Peyer's patch (tissue), 4 donors: ENCODE measurements at regions not wholly inside any gene's neighbourhood (a gene's known extent, or its start where the extent isn't known, plus 50 kb on each side); places are given as distances from the start of the nearest gene placed in this dataset.
"Not testable (repeated sequence)": the region's sequence is repeated elsewhere in the genome, so short reads cannot be mapped to it uniquely, and the experiment has no call there.

Experiments
- DNase-seq, 3 donors: peaks; one replicate each; pipeline ENCODE4 v3.0.0-alpha.2; 2017 to 2019
- H3K27ac ChIP-seq, 4 donors: fragments of 200-600 bp; sonication (generic); one replicate each; pipeline ENCODE4 v1.5.1; 2016 to 2019
- H3K27me3 ChIP-seq, 2 donors: fragments of 200-600 bp; sonication (generic); one replicate each; pipeline ENCODE4 v1.5.1; 2019
- H3K36me3 ChIP-seq, 3 donors: fragments of 200-600 bp; sonication (generic); one replicate each; pipeline ENCODE4 v1.5.1; 2016 to 2019
- H3K4me1 ChIP-seq, 4 donors: fragments of 200-600 bp; sonication (generic); one replicate each; pipeline ENCODE4 v1.5.1; 2016 to 2019
- H3K4me3 ChIP-seq, 4 donors: fragments of 200-600 bp; sonication (generic); 1 replicate in 3 of 4; 2 replicates in 1 of 4; pipeline ENCODE4 v1.5.1; 2016 to 2019; ENCODE audit warnings: mild to moderate bottlenecking in 1 of 4
- H3K9me3 ChIP-seq, 4 donors: fragments of 200-600 bp; sonication (generic); one replicate each; pipeline ENCODE4 v1.5.1; 2016 to 2019; ENCODE audit warnings: mild to moderate bottlenecking in 1 of 4
- CTCF ChIP-seq, 6 experiments: fragments of 450-650 bp in 4 of 6; fragments of 200-600 bp in 2 of 6; sonication (generic) in 1 of 6; IDR thresholded peaks; one replicate each; pipeline ENCODE4 v1.5.1; 2017 to 2019; ENCODE audit warnings: antibody characterized with exemption in 6 of 6, mild to moderate bottlenecking in 3 of 6, moderate library complexity in 1 of 6
- POLR2A ChIP-seq, 2 donors: fragments of 450-650 bp; IDR thresholded peaks; one replicate each; pipeline ENCODE4 v1.5.1; 2017; ENCODE audit warnings: antibody characterized with exemption in 2 of 2, mild to moderate bottlenecking in 2 of 2, moderate library complexity in 2 of 2

GRCh38 chr14:37810094-37810801 lies 214.8 kb downstream of the TTC6 start:
- no peak overlapping the region for H3K4me3 ChIP-seq
- H3K9me3 ChIP-seq: no peaks in the 10 kb centered on the region
- no peak for DNase-seq
- TF ChIP-seq POLR2A (IDR thresholded peaks at IDR 0.05): no peak
- TF ChIP-seq CTCF (IDR thresholded peaks at IDR 0.05): no peak
- H3K27me3 ChIP-seq: no peaks in the 10 kb centered on the region
- H3K36me3 ChIP-seq: no peaks in the 10 kb centered on the region
- no peak overlapping the region for H3K27ac ChIP-seq
- no peaks in the 10 kb centered on the region for H3K4me1 ChIP-seq

GRCh38 chr14:37813732-37814131 lies 218.3 kb downstream of the TTC6 start:
- no peak for DNase-seq
- no peak overlapping the region for H3K27ac ChIP-seq
- no peaks in the 10 kb centered on the region for H3K27me3 ChIP-seq
- TF ChIP-seq CTCF (IDR thresholded peaks at IDR 0.05) (no peak), POLR2A (IDR thresholded peaks at IDR 0.05) (no peak)
- H3K4me1 ChIP-seq: no peaks in the 10 kb centered on the region
- no peaks in the 10 kb centered on the region for H3K36me3 ChIP-seq
- no peak overlapping the region for H3K4me3 ChIP-seq
- no peaks in the 10 kb centered on the region for H3K9me3 ChIP-seq

- TF ChIP-seq CTCF (IDR thresholded peaks at IDR 0.05): no peak
- no peaks in the 10 kb centered on the region for H3K27me3 ChIP-seq
- no peaks in the 10 kb centered on the region for H3K4me1 ChIP-seq
- no peak for DNase-seq
- no peaks in the 10 kb centered on the region for H3K9me3 ChIP-seq
- H3K36me3 ChIP-seq: no peaks in the 10 kb centered on the region
- H3K4me3 ChIP-seq: no peak overlapping the region
- no peak overlapping the region for H3K27ac ChIP-seq
Measured at GRCh38 chr14:37816135-37816534, 220.7 kb downstream of the TTC6 start.

GRCh38 chr14:37816743-37817295 lies 221.4 kb downstream of the TTC6 start:
- Histone ChIP-seq H3K27me3 (no peaks in the 10 kb centered on the region), H3K4me3 (no peak overlapping the region), H3K9me3 (no peaks in the 10 kb centered on the region), H3K4me1 (no peaks in the 10 kb centered on the region), H3K27ac (no peak overlapping the region), H3K36me3 (no peaks in the 10 kb centered on the region)
- no peak for TF ChIP-seq CTCF (IDR thresholded peaks at IDR 0.05)
- no peak for TF ChIP-seq POLR2A (IDR thresholded peaks at IDR 0.05)
- no peak for DNase-seq

GRCh38 chr14:37819155-37820015 lies 224.0 kb downstream of the TTC6 start:
- no peaks in the 10 kb centered on the region for H3K4me1 ChIP-seq
- H3K27me3 ChIP-seq: no peaks in the 10 kb centered on the region
- no peak for DNase-seq
- no peak overlapping the region for H3K4me3 ChIP-seq
- TF ChIP-seq POLR2A (IDR thresholded peaks at IDR 0.05) (no peak), CTCF (IDR thresholded peaks at IDR 0.05) (no peak)
- no peaks in the 10 kb centered on the region for H3K36me3 ChIP-seq
- H3K27ac ChIP-seq: no peak overlapping the region
- no peaks in the 10 kb centered on the region for H3K9me3 ChIP-seq

GRCh38 chr14:37820810-37821209 lies 225.4 kb downstream of the TTC6 start:
- H3K4me3 ChIP-seq, H3K27me3 ChIP-seq, H3K9me3 ChIP-seq, DNase-seq, H3K4me1 ChIP-seq, H3K27ac ChIP-seq, H3K36me3 ChIP-seq: not testable (repeated sequence)
